Activated naive CD4-positive, alpha-beta T cell treated with anti-CD3 and anti-CD28 coated beads, Interleukin-2, amount 50 U/mL, for 16 hours (primary cell): ENCODE measurements at regions not wholly inside any gene's neighbourhood (a gene's known extent, or its start where the extent isn't known, plus 50 kb on each side); places are given as distances from the start of the nearest gene placed in this dataset.
"Not testable (repeated sequence)": the region's sequence is repeated elsewhere in the genome, so short reads cannot be mapped to it uniquely, and the experiment has no call there.

Experiments used
- DNase-seq: peaks from one replicate; pipeline ENCODE4 v3.0.0-alpha.2; 2020

GRCh38 chr4:66577922-66578321 lies 907.6 kb upstream of the EPHA5 start:
- no peak for DNase-seq

DNA sequence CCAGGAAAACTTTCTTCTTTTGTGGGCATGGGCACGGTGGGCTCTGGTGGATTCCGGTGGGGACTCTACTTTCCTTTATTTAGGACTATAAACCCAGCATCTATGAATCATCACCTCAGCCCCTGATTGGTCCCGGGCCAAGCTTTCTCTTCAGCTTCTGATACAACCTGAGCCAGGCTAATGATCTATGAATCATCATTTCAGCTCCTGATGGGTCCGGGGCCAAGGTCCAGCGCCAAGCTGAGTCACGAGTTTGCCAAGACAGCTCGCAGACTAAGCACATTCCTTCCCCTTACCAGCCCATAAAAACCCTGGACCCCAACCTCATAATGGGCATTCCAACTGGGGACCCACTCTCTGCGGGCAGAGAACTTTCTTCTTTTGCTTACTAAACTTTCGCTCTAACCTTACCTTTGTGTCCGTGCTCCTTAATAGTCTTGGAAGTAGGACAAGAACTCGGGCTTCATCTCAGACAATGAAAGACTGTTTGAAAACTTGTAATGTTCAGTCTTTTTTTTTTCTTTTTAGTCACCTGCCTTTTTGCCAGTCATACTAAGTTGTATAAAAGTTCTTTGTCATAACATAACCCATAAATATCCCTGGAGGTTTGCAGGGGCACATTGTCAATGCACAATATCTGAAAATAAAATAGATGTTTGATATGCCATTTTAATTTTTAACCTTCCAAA lies 904.9 kb upstream of the EPHA5 start:
- DNase-seq = no peak

DNA sequence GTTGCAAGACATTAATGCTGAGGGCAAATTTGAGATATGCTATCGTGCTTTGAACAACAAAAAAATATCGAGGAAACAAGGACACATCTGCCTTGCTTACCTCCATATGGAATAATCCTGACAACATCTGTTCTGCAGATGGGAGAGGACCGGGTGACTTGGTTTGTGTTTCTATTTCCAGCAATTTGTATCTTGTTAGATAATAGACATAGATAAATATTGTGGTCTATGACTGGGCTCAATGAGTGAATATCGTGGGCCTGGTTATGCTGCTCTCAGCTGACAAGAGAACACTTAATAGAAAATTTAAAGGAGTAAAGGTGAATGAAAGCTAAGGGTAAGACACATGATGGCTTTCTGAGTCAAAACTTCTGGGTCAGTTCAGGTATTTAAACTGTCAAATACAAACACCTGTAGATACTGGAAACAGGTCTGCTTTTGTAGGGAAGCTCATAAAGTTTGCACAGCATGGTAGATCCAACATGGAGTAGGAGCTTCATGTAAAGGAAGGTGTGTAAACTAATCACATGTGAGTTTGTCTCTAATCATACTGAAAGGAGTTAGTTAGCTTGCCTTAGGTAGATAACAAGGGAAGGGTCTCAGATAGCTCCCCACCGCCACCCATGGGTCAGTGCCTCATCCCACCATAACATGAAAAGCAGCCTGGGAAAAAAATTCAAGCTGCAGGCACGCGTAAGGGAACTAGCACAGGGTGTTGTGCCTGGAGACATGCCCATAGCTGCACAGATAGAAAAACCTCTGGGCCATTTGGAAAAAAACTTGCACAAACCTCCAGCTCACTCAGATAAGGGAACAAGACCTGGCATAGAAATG lies 904.1 kb upstream of the EPHA5 start:
- DNase-seq = no peak

DNA sequence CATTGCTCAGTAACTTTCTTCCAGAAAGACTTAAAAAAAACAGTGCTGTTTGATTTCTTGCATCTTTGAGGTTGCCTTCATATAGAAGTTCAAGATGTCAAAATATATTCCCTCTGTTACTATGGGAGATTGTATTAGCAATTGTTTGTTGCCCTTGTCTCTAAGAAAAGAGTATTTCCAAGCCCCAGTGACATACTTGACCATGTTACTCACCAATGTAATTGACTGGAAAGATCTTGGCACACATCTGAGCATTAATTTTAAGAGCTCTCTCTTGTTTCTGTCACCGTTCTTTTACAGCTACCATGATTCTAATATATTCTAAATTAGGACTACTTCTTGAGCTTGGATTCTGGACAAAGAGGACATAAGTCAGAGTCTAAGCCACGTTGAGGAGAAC lies 902.7 kb upstream of the EPHA5 start:
- DNase-seq = no peak

DNA sequence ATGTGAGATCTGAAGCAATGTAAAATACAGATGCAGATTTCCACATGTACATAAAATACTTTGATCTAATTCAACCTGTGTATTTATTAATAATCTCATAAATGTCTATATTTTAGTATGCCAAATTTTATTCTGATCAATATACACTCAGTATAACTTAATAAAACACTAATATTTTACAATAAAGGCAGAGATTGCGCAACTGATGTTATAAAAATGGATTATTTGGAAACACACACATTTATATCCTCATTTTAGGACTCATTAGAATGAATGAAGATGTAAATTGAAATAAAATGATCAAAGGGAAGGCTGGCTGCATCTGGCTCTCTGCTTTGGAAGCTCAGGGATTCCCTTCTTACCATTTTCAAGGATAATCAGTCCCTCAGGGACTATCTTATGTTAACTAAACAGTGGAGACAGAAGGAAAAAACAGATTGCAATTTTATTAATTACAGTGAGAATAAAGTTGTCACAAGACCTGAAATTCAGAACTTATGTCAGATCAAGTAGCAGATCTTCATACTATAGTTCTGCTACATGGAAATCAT lies 900.9 kb upstream of the EPHA5 start:
- no peak for DNase-seq

- DNase-seq = no peak
These were observed 898.9 kb upstream of the EPHA5 start for GRCh38 chr4:66569228-66569627.

GRCh38 chr4:66568431-66568830 lies 898.1 kb upstream of the EPHA5 start:
- DNase-seq = no peak

GRCh38 chr4:66568001-66568400 lies 897.7 kb upstream of the EPHA5 start:
- no peak for DNase-seq

DNA sequence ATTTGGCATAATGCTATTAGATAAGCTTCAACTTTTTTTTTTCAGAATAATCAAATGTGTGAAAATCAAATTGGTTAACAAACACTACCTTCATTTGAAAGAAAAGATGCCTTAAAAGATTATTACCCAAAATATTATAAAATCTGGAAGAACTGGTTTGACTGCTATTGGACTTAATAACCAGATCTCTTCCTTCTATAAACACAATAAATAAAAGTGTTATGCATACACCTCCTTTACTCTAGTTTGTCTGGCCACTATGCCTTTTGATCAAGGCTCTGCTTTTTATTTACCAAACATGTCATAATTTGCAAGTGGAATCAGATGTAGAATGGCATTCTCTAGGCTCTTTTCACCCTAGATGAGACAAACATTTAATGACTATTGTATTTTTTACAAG lies 897.3 kb upstream of the EPHA5 start:
- DNase-seq = no peak

- DNase-seq = no peak
These were observed 895.5 kb upstream of the EPHA5 start for GRCh38 chr4:66565801-66566200.

GRCh38 chr4:66564901-66565651 lies 894.8 kb upstream of the EPHA5 start:
- no peak for DNase-seq

DNA sequence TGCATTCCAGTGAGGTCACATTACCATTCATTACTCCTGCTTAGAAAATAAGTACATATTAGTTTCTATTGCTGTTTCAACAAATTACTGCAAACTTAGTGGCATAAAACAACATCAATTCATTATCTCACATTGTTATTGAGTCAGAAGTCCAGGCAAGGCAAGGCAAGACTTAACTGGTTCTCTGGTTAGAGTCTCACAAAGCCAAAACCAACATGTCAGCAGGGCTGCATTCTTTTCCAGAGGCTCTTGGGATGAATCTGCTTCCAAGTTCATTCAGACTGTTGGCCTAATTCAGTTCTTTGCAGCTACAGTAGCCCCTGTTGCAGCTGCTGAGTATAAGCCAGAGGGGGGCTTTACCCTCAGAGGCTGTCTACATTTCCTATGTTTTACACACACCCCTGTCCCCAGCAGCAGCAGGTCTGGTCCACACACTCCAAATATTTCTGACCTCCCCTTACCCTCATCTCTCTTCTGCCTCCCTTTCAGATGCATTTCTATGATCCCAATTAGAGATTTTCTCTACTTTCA lies 892.1 kb upstream of the EPHA5 start:
- DNase-seq = no peak

GRCh38 chr4:66561465-66562053 lies 891.3 kb upstream of the EPHA5 start:
- DNase-seq = not testable (repeated sequence)

DNA sequence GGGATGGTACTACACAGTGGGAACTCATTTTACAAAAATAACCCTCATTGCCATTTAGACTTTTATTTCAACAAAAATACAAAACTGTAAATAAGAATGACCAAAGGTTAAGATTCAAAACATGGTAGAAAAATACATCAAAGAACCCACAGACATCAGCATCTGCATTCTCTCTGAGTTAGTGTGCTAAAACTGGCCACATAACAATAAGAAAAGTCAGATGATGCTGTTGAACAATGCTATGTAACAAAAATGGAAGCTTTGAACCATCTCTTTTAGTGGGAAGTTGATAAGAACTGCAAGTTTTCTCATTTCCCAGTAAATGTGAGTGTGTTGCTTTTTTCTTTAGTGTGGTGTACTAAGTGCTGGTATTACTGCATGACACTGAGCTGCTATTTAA lies 888.4 kb upstream of the EPHA5 start:
- no peak for DNase-seq

DNA sequence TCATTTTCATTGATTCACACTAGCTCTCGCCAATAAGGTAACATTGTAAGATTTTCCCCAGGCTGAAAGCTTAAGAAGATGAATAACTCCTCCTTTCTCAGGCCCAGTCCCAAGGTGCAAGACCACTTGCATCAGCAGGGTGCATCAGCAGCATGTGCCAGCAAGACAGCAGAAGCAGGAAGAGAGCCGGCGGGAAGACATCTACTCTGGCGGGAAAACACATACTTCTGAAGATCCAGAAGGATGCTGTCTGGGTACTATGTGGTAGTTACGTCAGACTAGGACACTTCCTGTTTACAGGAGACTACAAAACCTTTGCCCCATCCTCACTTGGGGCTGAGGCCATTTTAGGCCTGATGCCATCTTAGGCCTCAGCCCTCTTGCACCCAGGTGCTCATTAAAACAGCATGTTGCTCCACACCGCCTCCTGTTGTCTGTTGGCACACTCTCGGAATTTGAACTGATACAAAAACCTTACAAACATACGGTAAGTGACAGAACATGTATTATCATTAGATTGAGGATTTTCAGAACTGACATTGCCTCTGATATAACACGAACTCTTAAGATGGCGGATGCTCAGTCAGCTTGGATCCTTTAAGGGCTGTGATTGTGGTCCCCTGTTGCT lies 886.5 kb upstream of the EPHA5 start:
- DNase-seq = no peak

- no peak for DNase-seq
These were observed 885.0 kb upstream of the EPHA5 start for GRCh38 chr4:66555301-66555700.

- no peak for DNase-seq
These were observed 884.5 kb upstream of the EPHA5 start for GRCh38 chr4:66554826-66555225.

- not testable (repeated sequence) for DNase-seq
These were observed 875.0 kb upstream of the EPHA5 start for GRCh38 chr4:66545301-66545700.

DNA sequence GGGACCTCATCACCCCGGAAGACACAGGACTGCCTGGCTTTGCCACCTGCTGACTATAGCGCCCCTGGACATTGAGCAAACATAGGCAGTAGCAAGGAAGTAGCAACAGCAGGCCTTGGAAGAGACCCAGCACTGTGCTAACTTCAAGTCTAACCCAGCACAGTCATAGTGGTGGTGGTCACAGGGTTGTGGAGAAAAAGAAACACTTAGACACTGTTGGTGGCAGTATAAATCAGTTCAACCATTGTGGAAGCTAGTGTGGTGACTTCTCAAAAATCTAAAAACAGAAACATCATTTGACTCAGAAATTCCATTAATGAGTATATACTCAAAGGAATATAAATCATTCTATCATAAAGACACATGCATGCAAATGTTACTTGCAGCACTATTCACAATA lies 874.0 kb upstream of the EPHA5 start:
- no peak for DNase-seq

DNA sequence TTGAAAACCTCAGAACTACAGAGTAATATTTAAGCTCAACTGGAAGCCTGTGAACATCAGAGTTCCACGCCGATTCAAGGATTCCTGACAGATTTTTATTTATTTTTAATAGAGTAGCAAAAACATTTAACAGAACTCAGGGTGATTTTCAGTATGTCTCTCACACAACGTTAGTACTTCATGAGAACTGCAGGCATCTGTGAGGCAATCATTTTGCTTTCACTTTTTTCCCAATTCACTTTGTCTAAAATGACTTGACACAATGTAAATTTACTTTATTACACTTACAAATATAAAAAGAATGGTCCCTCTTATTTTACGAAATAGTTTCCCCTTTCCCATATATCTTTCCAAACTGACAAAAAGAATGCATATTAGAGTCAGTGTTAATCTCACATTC lies 869.5 kb upstream of the EPHA5 start:
- no peak for DNase-seq

- DNase-seq = no peak
These were observed 854.5 kb upstream of the EPHA5 start for GRCh38 chr4:66524781-66525180.

DNA sequence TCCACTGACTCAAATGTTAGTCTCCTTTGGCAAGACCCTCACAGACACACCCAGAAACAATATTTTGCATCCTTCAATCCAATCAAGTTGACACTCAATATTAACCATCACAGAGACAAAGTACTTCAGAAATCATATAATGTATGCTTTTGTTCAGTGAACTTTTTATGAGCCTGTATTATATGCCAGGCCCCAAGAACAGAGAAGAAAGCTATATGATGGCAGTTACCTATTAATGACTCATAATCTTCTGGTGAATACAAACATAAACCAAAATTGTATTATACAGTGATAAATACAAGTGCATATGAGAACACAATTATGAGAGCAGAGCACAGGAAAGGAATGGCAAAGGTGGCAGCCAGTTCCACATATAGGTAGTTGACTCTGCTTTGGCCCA lies 852.0 kb upstream of the EPHA5 start:
- no peak for DNase-seq
